GM12891 (cell line): ENCODE measurements at regions not wholly inside any gene's neighbourhood (a gene's known extent, or its start where the extent isn't known, plus 50 kb on each side); places are given as distances from the start of the nearest gene placed in this dataset.

Experiments
- POLR2A ChIP-seq: IDR thresholded peaks from 2 replicates; pipeline ENCODE4 v1.6.1; 2011; ENCODE audit warnings: low read depth, low read length, control low read depth
- POLR2AphosphoS5 ChIP-seq: IDR thresholded peaks from 2 replicates; pipeline ENCODE4 v1.6.1; 2011; ENCODE audit warnings: low read depth, low read length, control low read depth

DNA sequence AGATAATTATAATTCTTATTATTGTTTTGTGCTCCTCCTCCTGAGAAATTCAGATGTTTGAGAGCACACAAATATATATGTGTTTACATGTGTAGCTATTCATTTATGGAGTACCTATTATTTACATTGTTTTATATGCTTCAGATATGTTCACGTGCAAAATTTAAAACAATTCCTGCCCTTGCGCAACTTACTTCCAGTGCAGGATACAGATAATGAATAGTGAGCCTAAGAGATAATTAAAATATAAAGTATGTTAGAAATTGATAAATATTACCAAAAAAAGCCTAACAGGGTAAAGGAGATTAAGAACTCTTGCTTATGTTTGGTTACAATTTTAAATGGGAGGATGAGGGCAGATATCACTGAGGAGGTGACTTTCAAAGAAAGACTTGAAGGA lies 81.7 kb upstream of the DPH6 start:
- TF ChIP-seq POLR2A: no peak
- no peak for TF ChIP-seq POLR2AphosphoS5
